Hematopoietic multipotent progenitor cell treated with erythropoietin and hydrocortisone succinate and interleukin-3 and kit ligand, for 15 days (in vitro differentiated cells): ENCODE measurements at regions not wholly inside any gene's neighbourhood (a gene's known extent, or its start where the extent isn't known, plus 50 kb on each side); places are given as distances from the start of the nearest gene placed in this dataset.
A peak's percentile ranks its signal among the peaks of the same experiment; 100 is the strongest.

ENCODE experiments used
- DNase-seq: peaks from one replicate; pipeline ENCODE4 v3.0.0-alpha.2; 2015; ENCODE audit warnings: low spot score

GRCh38 chr5:135139381-135140134, 105.5 kb upstream of the PITX1 start:
- no peak for DNase-seq

- no peak for DNase-seq
These were observed 104.3 kb upstream of the PITX1 start for GRCh38 chr5:135138116-135138850.

- no peak for DNase-seq
These were observed 103.3 kb upstream of the PITX1 start for GRCh38 chr5:135137146-135137915.

- peak; percentile 45 for DNase-seq
These were observed 102.5 kb upstream of the PITX1 start for GRCh38 chr5:135136546-135136945.

GRCh38 chr5:135135530-135136226, 101.7 kb upstream of the PITX1 start:
- DNase-seq, result peak; percentile 95

GRCh38 chr5:135134691-135135381, 100.8 kb upstream of the PITX1 start:
- DNase-seq, result peak; percentile 81

- DNase-seq, result peak; percentile 84
These were observed 99.9 kb upstream of the PITX1 start for GRCh38 chr5:135133698-135134515.

GRCh38 chr5:135133181-135133580, 99.2 kb upstream of the PITX1 start:
- DNase-seq, result no peak

- no peak for DNase-seq
These were observed 98.0 kb upstream of the PITX1 start for GRCh38 chr5:135131801-135132680.

- DNase-seq, result no peak
These were observed 96.5 kb upstream of the PITX1 start for GRCh38 chr5:135130261-135131215.

GRCh38 chr5:135129307-135129706, 95.3 kb upstream of the PITX1 start:
- DNase-seq, result no peak

- no peak for DNase-seq
These were observed 94.3 kb upstream of the PITX1 start for GRCh38 chr5:135128361-135128760.

- DNase-seq, result no peak
These were observed 93.6 kb upstream of the PITX1 start for GRCh38 chr5:135127439-135128240.

- no peak for DNase-seq
These were observed 92.8 kb upstream of the PITX1 start for GRCh38 chr5:135126688-135127438.

GRCh38 chr5:135124724-135125123, 90.7 kb upstream of the PITX1 start:
- no peak for DNase-seq

- DNase-seq, result no peak
These were observed 90.1 kb upstream of the PITX1 start for GRCh38 chr5:135124128-135124527.

GRCh38 chr5:135122797-135123196, 88.8 kb upstream of the PITX1 start:
- DNase-seq, result no peak
